Activated B cell treated with CpG ODN at 0.5 μM for 24 hours (primary cell): ENCODE measurements at regions not wholly inside any gene's neighbourhood (a gene's known extent, or its start where the extent isn't known, plus 50 kb on each side); places are given as distances from the start of the nearest gene placed in this dataset.

Source experiments
- ATAC-seq: fragments of 200-7000 bp; cut with Tn5 transposase; one replicate; pipeline ENCODE4 v1.10.0; 2021; ENCODE audit warnings: low read depth, mild to moderate bottlenecking, moderate library complexity
- CTCF ChIA-PET: fragments of 350-600 bp; sonication (Branson Sonifier 250); formaldehyde crosslinking; loops from one replicate; lab custom pipeline; 2021; ENCODE audit warnings: antibody characterized with exemption; lab: Charles Lee
- POLR2A ChIA-PET: fragments of 350-600 bp; sonication (Branson Sonifier 250); formaldehyde crosslinking; loops from one replicate; lab custom pipeline; 2021; ENCODE audit warnings: antibody characterized with exemption; lab: Charles Lee
- DNase-seq: peaks from one replicate; pipeline ENCODE4 v3.0.0; 2022
- H3K27ac Mint-ChIP-seq: one replicate; pipeline ENCODE4 v1.8.0; 2020; ENCODE audit warnings: mixed read lengths
- H3K27me3 Mint-ChIP-seq: one replicate; pipeline ENCODE4 v1.8.0; 2021; ENCODE audit warnings: mixed read lengths
- H3K36me3 Mint-ChIP-seq: one replicate; pipeline ENCODE4 v1.8.0; 2021; ENCODE audit warnings: low read depth, mixed read lengths
- H3K4me1 Mint-ChIP-seq: one replicate; pipeline ENCODE4 v1.8.0; 2021; ENCODE audit warnings: mixed read lengths
- H3K4me3 Mint-ChIP-seq: one replicate; pipeline ENCODE4 v1.8.0; 2020; ENCODE audit warnings: mild to moderate bottlenecking, mixed read lengths
- H3K9me3 Mint-ChIP-seq: one replicate; pipeline ENCODE4 v1.8.0; 2020; ENCODE audit warnings: mixed read lengths
- intact Hi-C: fragments of 100-400 bp; cut with micrococcal nuclease; formaldehyde crosslinking; loops from one replicate; pipeline ENCODE4 v1.15.1; 2024
- TF ChIP-seq, protein P1 (sequence below): fragments of 200-600 bp; IDR thresholded peaks from one replicate; pipeline ENCODE4 v1.8.0; 2022; ENCODE audit warnings: antibody characterized with exemption, mild to moderate bottlenecking

GRCh38 chr5:167361795-167362194 is 929.6 kb upstream of the WWC1 start:
- no peaks in the 10 kb centered on the region for H3K27me3 Mint-ChIP-seq
- TF ChIP-seq, protein P1, sequence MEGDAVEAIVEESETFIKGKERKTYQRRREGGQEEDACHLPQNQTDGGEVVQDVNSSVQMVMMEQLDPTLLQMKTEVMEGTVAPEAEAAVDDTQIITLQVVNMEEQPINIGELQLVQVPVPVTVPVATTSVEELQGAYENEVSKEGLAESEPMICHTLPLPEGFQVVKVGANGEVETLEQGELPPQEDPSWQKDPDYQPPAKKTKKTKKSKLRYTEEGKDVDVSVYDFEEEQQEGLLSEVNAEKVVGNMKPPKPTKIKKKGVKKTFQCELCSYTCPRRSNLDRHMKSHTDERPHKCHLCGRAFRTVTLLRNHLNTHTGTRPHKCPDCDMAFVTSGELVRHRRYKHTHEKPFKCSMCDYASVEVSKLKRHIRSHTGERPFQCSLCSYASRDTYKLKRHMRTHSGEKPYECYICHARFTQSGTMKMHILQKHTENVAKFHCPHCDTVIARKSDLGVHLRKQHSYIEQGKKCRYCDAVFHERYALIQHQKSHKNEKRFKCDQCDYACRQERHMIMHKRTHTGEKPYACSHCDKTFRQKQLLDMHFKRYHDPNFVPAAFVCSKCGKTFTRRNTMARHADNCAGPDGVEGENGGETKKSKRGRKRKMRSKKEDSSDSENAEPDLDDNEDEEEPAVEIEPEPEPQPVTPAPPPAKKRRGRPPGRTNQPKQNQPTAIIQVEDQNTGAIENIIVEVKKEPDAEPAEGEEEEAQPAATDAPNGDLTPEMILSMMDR = no peak
- no peaks in the 10 kb centered on the region for H3K4me1 Mint-ChIP-seq
- POLR2A ChIA-PET = no interaction called here
- H3K27ac Mint-ChIP-seq = no peak overlapping the region
- CTCF ChIA-PET = no interaction called here
- ATAC-seq (no peak), DNase-seq (no peak)
- intact Hi-C loops = no loop called here
- no peak overlapping the region for H3K4me3 Mint-ChIP-seq
- H3K36me3 Mint-ChIP-seq = no peaks in the 10 kb centered on the region
- peaks cover 8% of the 10 kb centered on the region for H3K9me3 Mint-ChIP-seq

GRCh38 chr5:167363065-167363464 is 928.4 kb upstream of the WWC1 start:
- Mint-ChIP-seq H3K27me3 (no peaks in the 10 kb centered on the region), H3K4me3 (no peak overlapping the region), H3K9me3 (peaks cover 8% of the 10 kb centered on the region), H3K4me1 (no peaks in the 10 kb centered on the region), H3K27ac (no peak overlapping the region), H3K36me3 (no peaks in the 10 kb centered on the region)
- ATAC-seq = no peak
- POLR2A ChIA-PET = no interaction called here
- TF ChIP-seq, protein P1 = no peak
- no peak for DNase-seq
- intact Hi-C loops = no loop called here
- CTCF ChIA-PET = no interaction called here

DNA sequence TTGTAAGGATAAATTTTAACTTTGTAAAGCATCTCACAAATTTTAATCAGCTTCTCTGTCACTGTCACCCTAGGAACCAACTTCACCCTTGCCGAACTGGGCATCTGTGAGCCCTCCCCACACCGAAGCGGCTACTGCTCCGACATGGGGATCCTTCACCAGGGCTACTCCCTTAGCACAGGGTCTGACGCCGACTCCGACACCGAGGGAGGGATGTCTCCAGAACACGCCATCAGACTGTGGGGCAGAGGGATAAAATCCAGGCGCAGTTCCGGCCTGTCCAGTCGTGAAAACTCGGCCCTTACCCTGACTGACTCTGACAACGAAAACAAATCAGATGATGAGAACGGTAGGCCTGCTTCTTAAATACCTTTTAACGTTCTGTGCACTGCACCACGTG is 916.3 kb upstream of the WWC1 start:
- CTCF ChIA-PET = no interaction called here
- POLR2A ChIA-PET = no interaction called here
- intact Hi-C loops = no loop called here
- Mint-ChIP-seq H3K4me1 (no peaks in the 10 kb centered on the region), H3K9me3 (peaks cover 4% of the 10 kb centered on the region), H3K4me3 (no peak overlapping the region), H3K36me3 (no peaks in the 10 kb centered on the region), H3K27ac (no peak overlapping the region), H3K27me3 (no peaks in the 10 kb centered on the region)
- no peak for DNase-seq
- TF ChIP-seq, protein P1 = no peak
- ATAC-seq = no peak

- CTCF ChIA-PET = no interaction called here
- H3K27me3 Mint-ChIP-seq = no peaks in the 10 kb centered on the region
- TF ChIP-seq, protein P1 = no peak
Observed at GRCh38 chr5:167378894-167379723, 912.3 kb upstream of the WWC1 start.

DNA sequence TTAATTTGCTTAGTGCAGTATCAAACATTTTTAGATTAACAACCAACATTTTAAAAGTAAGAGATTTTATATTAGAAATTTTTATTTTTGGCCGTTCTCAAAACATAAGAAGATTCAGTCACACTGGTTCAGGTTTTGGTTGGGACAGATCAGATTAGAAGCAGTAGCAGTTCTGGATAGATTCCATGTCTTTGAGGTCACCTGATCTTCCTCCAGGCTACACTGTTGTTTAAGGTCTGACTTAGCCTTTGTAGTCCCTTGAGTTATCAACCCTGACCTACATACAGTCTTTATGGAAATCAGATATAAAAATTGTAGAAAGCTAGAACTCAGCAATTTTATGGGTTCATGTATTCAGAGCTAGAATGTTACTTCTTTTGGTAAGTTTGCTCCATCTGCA is 910.0 kb upstream of the WWC1 start:
- Mint-ChIP-seq H3K27ac (no peak overlapping the region), H3K36me3 (no peaks in the 10 kb centered on the region), H3K27me3 (no peaks in the 10 kb centered on the region), H3K9me3 (no peaks in the 10 kb centered on the region), H3K4me3 (no peak overlapping the region), H3K4me1 (no peaks in the 10 kb centered on the region)
- intact Hi-C loops = no loop called here
- ChIA-PET CTCF (no interaction called here), POLR2A (no interaction called here)
- TF ChIP-seq, protein P1 = no peak
- no peak for DNase-seq
- ATAC-seq = no peak

More at GRCh38 chr5:167378894-167379723, 912.3 kb upstream of the WWC1 start:
- ATAC-seq (no peak), DNase-seq (no peak)
- POLR2A ChIA-PET = no interaction called here
- no peaks in the 10 kb centered on the region for H3K36me3 Mint-ChIP-seq
- H3K27ac Mint-ChIP-seq = no peak overlapping the region
- H3K4me3 Mint-ChIP-seq = no peak overlapping the region
- H3K4me1 Mint-ChIP-seq = no peaks in the 10 kb centered on the region
- intact Hi-C loops = no loop called here
- peaks cover 2% of the 10 kb centered on the region for H3K9me3 Mint-ChIP-seq
